Colonic mucosa (tissue), 4 donors: ENCODE measurements at regions not wholly inside any gene's neighbourhood (a gene's known extent, or its start where the extent isn't known, plus 50 kb on each side); places are given as distances from the start of the nearest gene placed in this dataset.

Experiments used
- DNase-seq: peaks from one replicate; pipeline ENCODE4 v3.0.0-alpha.2; 2020
- H3K27ac ChIP-seq: fragments of 200-600 bp; one replicate; pipeline ENCODE4 v1.8.0; 2021
- H3K27me3 ChIP-seq: fragments of 200-600 bp; one replicate; pipeline ENCODE4 v1.8.0; 2021
- H3K36me3 ChIP-seq: fragments of 200-600 bp; one replicate; pipeline ENCODE4 v1.8.0; 2021
- H3K4me1 ChIP-seq: fragments of 200-600 bp; one replicate; pipeline ENCODE4 v1.8.0; 2021; ENCODE audit warnings: mild to moderate bottlenecking
- H3K4me3 ChIP-seq: fragments of 200-600 bp; one replicate; pipeline ENCODE4 v1.8.0; 2021
- H3K9ac ChIP-seq, 2 donors: one replicate each; pipeline ENCODE4 v1.7.0; 2013; ENCODE audit warnings: control low read depth in 2 of 2, low read depth in 2 of 2, low read length in 2 of 2
- H3K9me3 ChIP-seq: fragments of 200-600 bp; one replicate; pipeline ENCODE4 v1.8.0; 2021
- intact Hi-C: fragments of 100-400 bp; cut with DNase I; formaldehyde crosslinking; loops from one replicate; pipeline ENCODE4 v1.14.1; 2022
- TF ChIP-seq, protein P1 (sequence below): fragments of 200-600 bp; IDR thresholded peaks from one replicate; pipeline ENCODE4 v1.8.0; 2022; ENCODE audit warnings: antibody characterized with exemption, mild to moderate bottlenecking
- donor health status: healthy.
- donor health status: DM: no; HTN: no; CAD: no.
- donor health status: DM: no; HTN: no; CAD: no.

DNA sequence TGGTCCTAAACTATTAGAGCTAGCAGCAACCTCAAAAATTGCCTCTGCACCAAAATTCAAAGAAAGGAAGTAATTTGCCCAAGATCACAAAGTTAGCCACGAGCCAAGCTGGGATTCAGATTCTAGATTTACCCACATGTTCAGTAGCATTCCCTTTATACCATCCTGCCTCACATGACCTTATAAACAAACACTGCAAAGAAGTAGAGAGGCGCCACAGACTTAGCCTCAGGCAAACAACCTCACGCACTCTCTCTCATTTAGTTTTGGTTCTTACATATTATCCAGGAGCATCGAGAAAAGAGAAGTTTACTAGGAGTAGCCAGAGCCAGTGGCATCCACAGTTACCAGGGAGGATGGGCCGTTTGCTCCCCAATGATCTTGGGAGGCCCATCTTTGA lies 226.6 kb downstream of the OSR1 start:
- Histone ChIP-seq H3K4me3 (no peak overlapping the region), H3K27ac (no peak overlapping the region), H3K9ac (no peak overlapping the region), H3K27me3 (no peaks in the 10 kb centered on the region), H3K36me3 (no peaks in the 10 kb centered on the region), H3K4me1 (no peaks in the 10 kb centered on the region), H3K9me3 (no peaks in the 10 kb centered on the region)
- TF ChIP-seq, protein P1, sequence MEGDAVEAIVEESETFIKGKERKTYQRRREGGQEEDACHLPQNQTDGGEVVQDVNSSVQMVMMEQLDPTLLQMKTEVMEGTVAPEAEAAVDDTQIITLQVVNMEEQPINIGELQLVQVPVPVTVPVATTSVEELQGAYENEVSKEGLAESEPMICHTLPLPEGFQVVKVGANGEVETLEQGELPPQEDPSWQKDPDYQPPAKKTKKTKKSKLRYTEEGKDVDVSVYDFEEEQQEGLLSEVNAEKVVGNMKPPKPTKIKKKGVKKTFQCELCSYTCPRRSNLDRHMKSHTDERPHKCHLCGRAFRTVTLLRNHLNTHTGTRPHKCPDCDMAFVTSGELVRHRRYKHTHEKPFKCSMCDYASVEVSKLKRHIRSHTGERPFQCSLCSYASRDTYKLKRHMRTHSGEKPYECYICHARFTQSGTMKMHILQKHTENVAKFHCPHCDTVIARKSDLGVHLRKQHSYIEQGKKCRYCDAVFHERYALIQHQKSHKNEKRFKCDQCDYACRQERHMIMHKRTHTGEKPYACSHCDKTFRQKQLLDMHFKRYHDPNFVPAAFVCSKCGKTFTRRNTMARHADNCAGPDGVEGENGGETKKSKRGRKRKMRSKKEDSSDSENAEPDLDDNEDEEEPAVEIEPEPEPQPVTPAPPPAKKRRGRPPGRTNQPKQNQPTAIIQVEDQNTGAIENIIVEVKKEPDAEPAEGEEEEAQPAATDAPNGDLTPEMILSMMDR, result no peak
- DNase-seq, result no peak
- intact Hi-C loops, result no loop called here

DNA sequence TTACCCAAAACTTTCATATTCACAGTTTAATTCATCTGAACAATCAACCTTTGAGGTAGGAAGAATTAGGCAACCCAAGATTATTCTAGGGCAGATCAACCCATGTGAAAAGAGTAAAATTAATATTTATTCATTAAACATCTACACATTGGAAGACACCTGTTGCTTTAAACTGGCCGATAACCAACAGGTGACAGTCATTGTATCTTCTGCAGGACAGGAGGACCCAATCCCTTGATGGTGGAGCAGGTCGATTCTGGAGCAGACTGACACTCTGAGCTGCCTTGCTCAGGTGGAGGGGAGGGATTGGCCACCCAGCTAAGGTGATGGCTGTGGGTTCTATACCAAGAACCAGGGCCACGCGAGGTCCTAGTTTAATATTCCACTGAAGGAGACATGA lies 230.3 kb downstream of the OSR1 start:
- H3K9me3 ChIP-seq, result no peaks in the 10 kb centered on the region
- intact Hi-C loops, result no loop called here
- TF ChIP-seq, protein P1, result no peak
- H3K9ac ChIP-seq, result no peak overlapping the region
- no peak overlapping the region for H3K4me3 ChIP-seq
- DNase-seq, result no peak
- H3K27me3 ChIP-seq, result no peaks in the 10 kb centered on the region
- no peak overlapping the region for H3K27ac ChIP-seq
- no peaks in the 10 kb centered on the region for H3K36me3 ChIP-seq
- H3K4me1 ChIP-seq, result no peaks in the 10 kb centered on the region

DNA sequence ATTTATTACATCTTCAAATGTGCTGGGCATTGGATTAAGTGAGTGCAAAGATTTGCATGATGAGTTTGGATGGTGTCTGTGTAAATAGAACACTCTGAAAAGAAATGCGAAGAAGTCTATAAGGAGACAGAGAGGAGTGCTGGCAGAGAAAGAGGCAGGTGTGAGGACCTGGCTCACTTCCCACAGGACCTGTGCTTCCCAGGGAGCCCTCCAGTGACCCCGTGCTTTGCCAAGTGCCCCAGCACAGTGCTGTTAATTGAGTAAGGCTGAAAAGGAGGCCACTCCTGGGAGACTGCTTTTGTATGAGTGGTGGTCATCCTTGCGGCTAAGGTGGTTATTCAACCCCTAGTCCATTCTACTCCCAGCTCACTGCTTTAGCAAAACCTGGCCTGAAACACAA lies 230.8 kb downstream of the OSR1 start:
- Histone ChIP-seq H3K27me3 (no peaks in the 10 kb centered on the region), H3K4me3 (no peak overlapping the region), H3K27ac (no peak overlapping the region), H3K36me3 (no peaks in the 10 kb centered on the region), H3K9ac (no peak overlapping the region), H3K9me3 (no peaks in the 10 kb centered on the region), H3K4me1 (no peaks in the 10 kb centered on the region)
- intact Hi-C loops, result no loop called here
- TF ChIP-seq, protein P1, result no peak
- no peak for DNase-seq

DNA sequence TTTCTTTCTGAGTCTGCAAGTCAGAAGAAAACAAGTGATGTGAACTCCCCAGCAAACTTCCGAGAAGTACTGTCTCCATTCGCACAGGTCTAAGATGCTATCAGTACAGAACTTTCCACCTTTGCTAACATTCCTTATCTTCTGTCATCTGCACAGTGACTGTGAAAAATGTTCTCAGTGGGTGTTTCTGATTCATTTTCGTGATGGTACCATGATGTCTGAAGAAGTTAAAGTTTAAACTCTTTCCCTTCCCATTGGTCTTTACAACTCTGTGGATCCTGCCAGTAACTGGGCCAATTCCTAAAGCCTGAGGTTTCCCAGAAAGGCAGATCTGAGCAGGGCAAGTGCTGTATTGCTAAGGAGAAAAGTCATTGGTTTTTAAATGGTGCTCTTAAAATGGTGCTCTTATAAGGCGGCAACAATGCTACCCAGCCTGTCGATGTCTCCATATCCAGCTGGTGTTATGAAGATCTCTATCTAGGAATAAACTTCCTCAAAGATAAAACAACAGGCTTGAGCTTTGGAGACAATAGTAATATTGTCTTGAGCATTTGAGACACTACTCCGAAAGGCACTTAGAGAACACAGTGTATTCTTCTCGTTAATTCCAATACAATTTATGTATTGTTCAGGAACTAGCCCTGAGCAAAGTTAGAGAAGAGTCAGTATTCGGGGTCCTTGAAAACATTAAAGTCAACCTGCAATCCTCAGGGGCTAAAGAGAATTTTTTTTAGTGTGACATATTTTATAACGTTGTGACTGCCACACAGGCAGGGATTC lies 232.3 kb downstream of the OSR1 start:
- intact Hi-C loops, result no loop called here
- H3K9me3 ChIP-seq, result no peaks in the 10 kb centered on the region
- TF ChIP-seq, protein P1, result no peak
- no peaks in the 10 kb centered on the region for H3K27me3 ChIP-seq
- no peaks in the 10 kb centered on the region for H3K4me1 ChIP-seq
- H3K27ac ChIP-seq, result no peak overlapping the region
- no peaks in the 10 kb centered on the region for H3K36me3 ChIP-seq
- H3K9ac ChIP-seq, result no peak overlapping the region
- H3K4me3 ChIP-seq, result no peak overlapping the region
- DNase-seq, result no peak

DNA sequence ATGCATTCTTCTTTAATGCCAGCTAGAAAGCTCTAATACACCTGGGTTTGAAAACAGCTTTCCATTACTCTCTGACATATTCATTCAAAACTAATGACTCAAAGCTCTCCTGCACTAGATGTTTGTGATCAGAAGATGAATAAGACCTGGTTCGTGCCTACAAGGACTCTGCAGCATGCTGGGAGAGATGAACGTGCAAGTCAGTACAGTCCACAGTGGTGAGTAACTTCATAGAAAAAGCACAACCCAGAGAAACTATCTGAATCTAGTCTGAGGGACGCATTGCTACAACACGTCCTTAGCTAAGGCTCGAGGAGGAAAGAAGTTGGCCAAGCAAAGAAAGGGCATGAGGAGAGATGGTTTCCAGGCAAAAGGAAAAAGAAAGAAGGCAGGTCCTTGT lies 234.3 kb downstream of the OSR1 start:
- H3K36me3 ChIP-seq, result no peaks in the 10 kb centered on the region
- DNase-seq, result no peak
- TF ChIP-seq, protein P1, result no peak
- no peak overlapping the region for H3K4me3 ChIP-seq
- H3K4me1 ChIP-seq, result no peaks in the 10 kb centered on the region
- no peaks in the 10 kb centered on the region for H3K9me3 ChIP-seq
- no peak overlapping the region for H3K27ac ChIP-seq
- intact Hi-C loops, result no loop called here
- no peak overlapping the region for H3K9ac ChIP-seq
- no peaks in the 10 kb centered on the region for H3K27me3 ChIP-seq
